K562 (cell line): ENCODE measurements at regions not wholly inside any gene's neighbourhood (a gene's known extent, or its start where the extent isn't known, plus 50 kb on each side); places are given as distances from the start of the nearest gene placed in this dataset.

Source experiments
- ATAC-seq: fragments of 200-7000 bp; cut with Tn5 transposase; 3 replicates; pipeline ENCODE4 v1.9.1; 2020; ENCODE audit warnings: moderate library complexity
- BruUV-seq: library from RNA; stranded (reverse); fragments of 400-500 nt; replicated peaks from 2 replicates; lab custom pipeline; 2021; lab: Mats Ljungman, UMichigan
- CTCF ChIA-PET: fragments of 300-600 bp; formaldehyde crosslinking; extraction: SDS; loops from one replicate; lab custom pipeline; 2021; ENCODE audit warnings: low intra/inter-chr PET ratio; lab: Yijun Ruan, JAX
- POLR2A ChIA-PET: fragments of 300-600, 350-650 bp; sonication (Branson Sonifier 250); formaldehyde crosslinking; extraction: SDS; loops from one replicate; lab custom pipeline; 2021; ENCODE audit warnings: antibody characterized with exemption, inconsistent platforms; lab: Yijun Ruan, JAX
- DNase-seq, 4 experiments: peaks; one replicate each; pipeline versions ENCODE4 v3.0.0 to v3.0.0-alpha.2; 2011 to 2018; ENCODE audit warnings: low spot score in 3 of 4, mixed read lengths in 3 of 4; ENCODE audit errors: extremely low read depth in 1 of 4
- FAIRE-seq: peaks from 2 replicates; lab custom pipeline; 2011; peaks lifted over from hg19 to GRCh38; lab: Jason Lieb, UNC
- H2AFZ ChIP-seq: 2 replicates; pipeline ENCODE4 v1.6.0; 2011; ENCODE audit warnings: low read depth, low read length, control low read depth, inconsistent platforms
- H3K27ac ChIP-seq: fragments of 200-600 bp; 3 replicates; pipeline ENCODE4 v1.8.0; 2011; ENCODE audit warnings: low read depth, mild to moderate bottlenecking, control low read depth, inconsistent platforms, low read length, moderate library complexity, mixed read lengths; ENCODE audit errors: extremely low read depth
- H3K27me3 ChIP-seq, 2 experiments: fragments of 300-600 bp in 1 of 2; 2 replicates in 1 of 2; 3 replicates in 1 of 2; pipeline versions ENCODE4 v1.6.0 to v1.8.0; 2011; ENCODE audit warnings: inconsistent platforms in 2 of 2, low read length in 2 of 2, mild to moderate bottlenecking in 1 of 2, mixed read lengths in 1 of 2, moderate library complexity in 1 of 2; ENCODE audit not compliant: control insufficient read depth in 2 of 2, insufficient read depth in 2 of 2
- H3K36me3 ChIP-seq: fragments of 300-600 bp; 3 replicates; pipeline ENCODE4 v1.8.0; 2011; ENCODE audit warnings: mild to moderate bottlenecking, low read length, inconsistent platforms; ENCODE audit not compliant: control insufficient read depth, insufficient read depth
- H3K4me1 ChIP-seq, 2 experiments: fragments of 200-600 bp in 1 of 2; replicated peaks in 1 of 2; 2 replicates in 1 of 2; 3 replicates in 1 of 2; pipeline versions ENCODE4 v1.5.1 to v1.8.0; 2011; ENCODE audit warnings: inconsistent platforms in 2 of 2, low read length in 2 of 2, mild to moderate bottlenecking in 1 of 2, mixed read lengths in 1 of 2, moderate library complexity in 1 of 2; ENCODE audit not compliant: control insufficient read depth in 2 of 2, insufficient read depth in 2 of 2
- H3K4me2 ChIP-seq: 2 replicates; pipeline ENCODE4 v1.6.1; 2011; ENCODE audit warnings: low read length, control low read depth, inconsistent platforms, mixed read lengths; ENCODE audit not compliant: insufficient read depth
- H3K4me3 ChIP-seq: fragments of 200-600 bp; sonication (generic), shearing (Covaris generic); 2 replicates; pipeline ENCODE4 v1.5.1; 2016; ENCODE audit warnings: control low read depth, inconsistent platforms
- H3K79me2 ChIP-seq: fragments of 200-600 bp; 3 replicates; pipeline ENCODE4 v1.8.0; 2011; ENCODE audit warnings: low read length, inconsistent platforms; ENCODE audit not compliant: control insufficient read depth, insufficient read depth
- H3K9ac ChIP-seq, 2 experiments: 2 replicates each; pipeline versions ENCODE4 v1.6.0 to v1.6.1; 2011; ENCODE audit warnings: low read depth in 2 of 2, low read length in 2 of 2, control low read depth in 1 of 2, inconsistent platforms in 1 of 2, mild to moderate bottlenecking in 1 of 2, mixed read lengths in 1 of 2; ENCODE audit not compliant: insufficient read depth in 1 of 2
- H3K9me1 ChIP-seq: one replicate; pipeline ENCODE4 v1.6.0; 2011; ENCODE audit warnings: inconsistent platforms, mild to moderate bottlenecking, low read length, moderate library complexity; ENCODE audit not compliant: control insufficient read depth, insufficient read depth
- H3K9me3 ChIP-seq: replicated peaks from 2 replicates; pipeline ENCODE4 v1.5.1; 2011; ENCODE audit warnings: low read depth, low read length, inconsistent platforms; ENCODE audit not compliant: control insufficient read depth, insufficient read depth
- H4K20me1 ChIP-seq: replicated peaks from 2 replicates; pipeline ENCODE4 v1.6.1; 2011; ENCODE audit warnings: low read length, inconsistent platforms, mixed read lengths; ENCODE audit not compliant: control insufficient read depth, insufficient read depth
- AFF4 ChIP-seq: sonication (generic); formaldehyde crosslinking; IDR thresholded peaks from 2 replicates; pipeline ENCODE4 v1.8.0; 2023; ENCODE audit warnings: mild to moderate bottlenecking, missing genetic modification reagents
- BHLHE40 ChIP-seq: IDR thresholded peaks from 2 replicates; pipeline ENCODE4 v1.6.1; 2011; ENCODE audit warnings: low read length, improper control_type of control experiment
- SOX6 ChIP-seq: fragments of 450-650 bp; IDR thresholded peaks from 2 replicates; pipeline ENCODE4 v1.6.1; 2014; ENCODE audit warnings: mild to moderate bottlenecking
- THRB ChIP-seq: fragments of 450-650 bp; formaldehyde crosslinking; conservative IDR thresholded peaks from 2 replicates; pipeline ENCODE4 v1.4.0; 2022; ENCODE audit warnings: mild to moderate bottlenecking, missing genetic modification characterization
- WGBS: fragments of 100-300 bp; shearing (Covaris generic); methylation state at CpG from one replicate; pipeline ENCODE4 v1.1.6; 2016; ENCODE audit warnings: low coverage, mixed read lengths; ENCODE audit not compliant: insufficient coverage; ENCODE audit errors: missing lambda C conversion rate; 5-methylcytosine and 5-hydroxymethylcytosine counted together
- in situ Hi-C: fragments of 300-500 bp; cut with MboI; formaldehyde crosslinking; loops from 4 replicates; pipeline ENCODE4 v1.15.0; 2018; ENCODE audit warnings: inconsistent platforms, mixed read lengths
- intact Hi-C: fragments of 100-400 bp; cut with micrococcal nuclease; formaldehyde crosslinking; loops from 2 replicates; pipeline ENCODE4 v1.14.2; 2022

- TF ChIP-seq THRB, result no peak
These were observed 187.8 kb downstream of the GLI2 start (continued) for GRCh38 chr2:120923426-120923825.

- H3K4me1 ChIP-seq, result peaks cover 0 to 5% of the 10 kb centered on the region in 2 experiments; a peak in 1 of 5 replicates
- in situ Hi-C loops (no loop called here), intact Hi-C loops (no loop called here)
- BruUV-seq, result no TSS peak
- POLR2A ChIA-PET, result interaction anchor here (0.6 kb wide), 1 partner anchor 355 kb away, joined by 3 read pairs; no protein-coding TSS in a partner anchor
- H3K36me3 ChIP-seq, result no peaks in the 10 kb centered on the region
- ATAC-seq, result no peak
- H2AFZ ChIP-seq, result no peak overlapping the region
- TF ChIP-seq AFF4 (CRISPR knock-in tag) (no peak), SOX6 (no peak), BHLHE40 (no peak)
- H3K9ac ChIP-seq, result no peak overlapping the region
- H4K20me1 ChIP-seq, result no peaks in the 10 kb centered on the region
- H3K4me3 ChIP-seq, result no peak overlapping the region
- H3K27ac ChIP-seq, result no peak overlapping the region
- no peaks in the 10 kb centered on the region for H3K79me2 ChIP-seq
- H3K4me2 ChIP-seq, result no peak overlapping the region
- no peak for DNase-seq
- H3K9me3 ChIP-seq, result no peaks in the 10 kb centered on the region
- 27% methylated on average over 5 of the region's 5 CpGs for WGBS
- CTCF ChIA-PET, result no interaction called here
- no peak for FAIRE-seq
- no peaks in the 10 kb centered on the region for H3K9me1 ChIP-seq
- H3K27me3 ChIP-seq, result peaks cover 7 to 40% of the 10 kb centered on the region in 2 experiments
These were observed 189.3 kb downstream of the GLI2 start for GRCh38 chr2:120924924-120925323.
